OCI-LY1 (cell line): ENCODE measurements at regions not wholly inside any gene's neighbourhood (a gene's known extent, or its start where the extent isn't known, plus 50 kb on each side); places are given as distances from the start of the nearest gene placed in this dataset.

Experiments used
- CTCF ChIP-seq: fragments of 200-600 bp; sonication (generic), shearing (Covaris generic); IDR thresholded peaks from 2 replicates; pipeline ENCODE4 v1.5.1; 2017; ENCODE audit warnings: mild to moderate bottlenecking, antibody characterized with exemption, low read length, moderate library complexity, mixed read lengths
- EZH2 ChIP-seq: fragments of 200-600 bp; sonication (generic), shearing (Covaris generic); IDR thresholded peaks from 2 replicates; pipeline ENCODE4 v1.8.0; 2017; ENCODE audit warnings: borderline replicate concordance, mixed run types, mild to moderate bottlenecking, antibody characterized with exemption, low read length, moderate library complexity, mixed read lengths

GRCh38 chr16:51450376-51450775 lies 299.3 kb upstream of the SALL1 start:
- TF ChIP-seq CTCF (no peak), EZH2 (no peak)
